ENCODE measurements at regions not wholly inside any gene's neighbourhood (a gene's known extent, or its start where the extent isn't known, plus 50 kb on each side); places are given as distances from the start of the nearest gene placed in this dataset.
"Not testable (repeated sequence)": the region's sequence is repeated elsewhere in the genome, so short reads cannot be mapped to it uniquely, and the experiment has no call there.

DNA sequence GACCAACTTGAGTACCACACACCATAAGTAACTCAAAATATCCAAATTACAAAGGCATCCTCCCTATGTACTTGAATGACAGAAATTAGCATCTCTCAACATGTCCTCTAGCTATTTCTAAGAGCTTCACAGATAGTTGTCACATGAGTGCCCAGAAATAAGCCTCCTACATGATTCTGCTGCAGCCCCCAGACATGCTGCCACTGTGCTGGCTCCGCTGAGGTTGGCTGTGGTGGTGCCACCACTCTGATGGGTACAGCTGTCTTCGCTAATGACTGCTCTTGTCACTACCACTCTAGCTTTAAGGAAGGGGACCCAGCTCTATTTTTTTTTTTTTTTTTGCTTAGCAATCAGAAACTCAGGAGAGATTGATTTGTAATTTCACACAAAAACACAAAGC, 256.0 kb downstream of the GRXCR1 start:
- 88 to 90% methylated on average over 2 of the region's 2 CpGs for WGBS, 2 donors
- Histone ChIP-seq H3K36me3 (no peaks in the 10 kb centered on the region), H3K4me1 (no peaks in the 10 kb centered on the region), H3K4me3 (no peak overlapping the region), H3K27ac (no peak overlapping the region), H3K9me3 (no peaks in the 10 kb centered on the region), H3K27me3 (no peaks in the 10 kb centered on the region)
- DNase-seq (no peak), ATAC-seq (ENCODE audit: low FRiP score in 2 of 2) (no peak)
- TF ChIP-seq EP300 (IDR thresholded peaks at IDR 0.05), result no peak
- TF ChIP-seq POLR2AphosphoS5 (IDR thresholded peaks at IDR 0.05), result no peak
- TF ChIP-seq CTCF (IDR thresholded peaks at IDR 0.05), result no peak
- TF ChIP-seq POLR2A (IDR thresholded peaks at IDR 0.05), result no peak

DNA sequence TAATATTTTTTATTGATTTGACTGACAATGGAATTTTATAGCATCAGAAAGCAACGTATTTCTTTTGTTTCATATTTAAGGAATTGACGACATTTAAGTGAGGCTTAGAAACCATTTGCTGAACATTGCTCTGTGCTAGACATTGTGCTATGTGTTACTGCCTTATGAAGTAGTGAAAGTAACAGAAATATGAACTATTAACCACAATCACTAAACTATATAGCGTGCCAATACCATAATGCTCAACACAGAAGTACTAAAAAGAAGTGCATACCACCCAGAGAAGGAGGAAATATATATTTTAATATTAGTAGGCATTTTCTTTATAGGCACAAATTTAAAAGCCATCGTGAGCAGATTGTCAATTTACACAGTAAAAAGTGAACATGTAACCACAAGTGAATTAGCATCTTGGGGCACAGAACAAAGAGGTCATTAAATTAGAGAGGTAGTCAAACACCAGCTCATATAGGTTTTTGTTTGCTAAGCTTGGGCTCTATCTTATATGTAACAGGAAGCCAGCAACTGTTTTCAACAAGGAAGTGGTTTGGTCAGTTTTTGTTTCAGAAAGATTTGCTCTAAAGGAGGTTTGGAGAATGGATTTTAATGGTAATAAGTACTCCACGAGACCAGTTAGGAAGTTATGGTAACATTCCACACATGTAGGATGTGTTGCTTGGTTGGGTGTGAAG, 270.7 kb downstream of the GRXCR1 start:
- H3K36me3 ChIP-seq, result no peaks in the 10 kb centered on the region
- ATAC-seq (ENCODE audit: low FRiP score in 2 of 2) (no peak), DNase-seq (no peak)
- TF ChIP-seq POLR2AphosphoS5 (IDR thresholded peaks at IDR 0.05) (no peak), CTCF (IDR thresholded peaks at IDR 0.05) (no peak), POLR2A (IDR thresholded peaks at IDR 0.05) (no peak), EP300 (IDR thresholded peaks at IDR 0.05) (no peak)
- H3K27me3 ChIP-seq, result no peaks in the 10 kb centered on the region
- H3K27ac ChIP-seq, result no peak overlapping the region
- H3K9me3 ChIP-seq, result no peaks in the 10 kb centered on the region
- 50 to 59% methylated on average over 5 of the region's 5 CpGs for WGBS, 2 donors
- H3K4me1 ChIP-seq, result no peaks in the 10 kb centered on the region
- H3K4me3 ChIP-seq, result no peak overlapping the region

DNA sequence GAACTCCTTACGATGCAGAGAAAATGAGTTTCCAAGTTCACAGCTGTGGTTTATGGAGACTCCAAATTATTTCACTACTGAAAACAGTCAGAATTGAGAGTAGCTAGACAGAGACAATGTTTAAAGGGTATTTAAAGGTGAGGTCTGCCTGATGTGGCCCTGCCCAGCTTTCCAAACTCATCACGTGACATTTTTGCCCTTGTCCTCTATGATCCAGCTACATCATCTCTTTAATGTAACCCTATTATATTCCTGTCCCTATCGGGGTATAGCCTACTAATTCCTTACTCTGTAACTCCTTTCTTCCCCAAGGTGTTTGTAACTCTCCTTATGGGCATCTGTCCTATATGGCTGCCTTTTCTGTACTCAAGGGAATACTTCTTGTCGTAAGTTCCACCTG, 297.2 kb downstream of the GRXCR1 start:
- no peak for DNase-seq
- H3K4me1 ChIP-seq, result no peaks in the 10 kb centered on the region

DNA sequence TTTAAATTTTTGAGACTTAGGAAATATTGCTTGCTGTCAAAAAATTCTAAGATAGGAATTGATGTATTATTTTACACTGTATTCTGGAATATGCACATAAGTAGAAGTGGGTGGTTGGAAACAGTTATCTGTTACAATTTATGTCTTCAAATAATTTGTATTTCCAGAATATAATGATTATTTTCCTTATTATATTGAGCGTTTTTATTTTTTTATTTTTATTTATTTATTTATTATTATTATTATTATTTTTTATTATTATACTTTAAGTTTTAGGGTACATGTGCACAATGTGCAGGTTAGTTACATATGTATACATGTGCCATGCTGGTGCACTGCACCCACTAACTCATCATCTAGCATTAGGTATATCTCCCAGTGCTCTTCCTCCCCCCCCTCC, 320.1 kb downstream of the GRXCR1 start:
- H3K9me3 ChIP-seq; H3K36me3 ChIP-seq; H3K4me3 ChIP-seq; ATAC-seq (ENCODE audit: low FRiP score in 2 of 2); DNase-seq; H3K4me1 ChIP-seq; H3K27ac ChIP-seq; H3K27me3 ChIP-seq: not testable (repeated sequence)
- WGBS, 2 donors, result 82 to 83% methylated on average over 1 of the region's 1 CpG

More for the DNA sequence above, 297.2 kb downstream of the GRXCR1 start:
- no peak for ATAC-seq (ENCODE audit: low FRiP score in 2 of 2)
- Histone ChIP-seq H3K27me3 (no peaks in the 10 kb centered on the region), H3K36me3 (no peaks in the 10 kb centered on the region), H3K9me3 (no peaks in the 10 kb centered on the region), H3K4me3 (no peak overlapping the region), H3K27ac (no peak overlapping the region)
- WGBS, 2 donors, result 80% methylated on average over 4 of the region's 4 CpGs
- no peak for TF ChIP-seq EP300 (IDR thresholded peaks at IDR 0.05)
- TF ChIP-seq POLR2AphosphoS5 (IDR thresholded peaks at IDR 0.05), result no peak
- TF ChIP-seq CTCF (IDR thresholded peaks at IDR 0.05), result no peak
- TF ChIP-seq POLR2A (IDR thresholded peaks at IDR 0.05), result no peak

DNA sequence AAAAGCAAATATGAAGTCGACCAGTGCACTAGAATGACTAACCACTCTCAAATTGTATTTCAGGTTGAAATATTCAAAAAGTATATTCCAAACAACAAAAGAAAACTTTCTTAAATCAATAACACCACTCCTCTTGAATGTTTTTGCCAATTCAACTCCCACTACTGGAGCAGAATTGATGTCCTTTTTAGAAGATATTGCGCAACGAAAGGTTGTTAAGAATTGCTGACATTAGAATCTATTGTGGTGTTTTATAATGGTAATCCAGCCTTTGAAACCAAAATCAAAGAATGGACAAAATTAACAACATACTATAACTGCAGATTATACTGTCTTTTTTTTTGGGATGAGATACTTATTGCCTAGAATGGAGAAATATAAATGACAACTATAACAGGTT, 331.3 kb downstream of the GRXCR1 start:
- WGBS, 2 donors, result 78 to 80% methylated on average over 3 of the region's 3 CpGs
- Histone ChIP-seq H3K4me1 (no peaks in the 10 kb centered on the region), H3K4me3 (no peak overlapping the region), H3K36me3 (no peaks in the 10 kb centered on the region), H3K27me3 (no peaks in the 10 kb centered on the region), H3K9me3 (no peaks in the 10 kb centered on the region), H3K27ac (no peak overlapping the region)
- DNase-seq (no peak), ATAC-seq (ENCODE audit: low FRiP score in 2 of 2) (no peak)
- TF ChIP-seq EP300 (IDR thresholded peaks at IDR 0.05) (no peak), POLR2AphosphoS5 (IDR thresholded peaks at IDR 0.05) (no peak), POLR2A (IDR thresholded peaks at IDR 0.05) (no peak)

- no peaks in the 10 kb centered on the region for H3K9me3 ChIP-seq
- 25 to 28% methylated on average over 2 of the region's 2 CpGs for WGBS, 2 donors
- no peaks in the 10 kb centered on the region for H3K27me3 ChIP-seq
- no peaks in the 10 kb centered on the region for H3K4me1 ChIP-seq
- ATAC-seq (ENCODE audit: low FRiP score in 2 of 2) (no peak), DNase-seq (no peak)
- TF ChIP-seq POLR2AphosphoS5 (IDR thresholded peaks at IDR 0.05) (no peak), POLR2A (IDR thresholded peaks at IDR 0.05) (no peak), CTCF (IDR thresholded peaks at IDR 0.05) (no peak), EP300 (IDR thresholded peaks at IDR 0.05) (no peak)
- H3K27ac ChIP-seq, result no peak overlapping the region
- H3K36me3 ChIP-seq, result no peaks in the 10 kb centered on the region
- H3K4me3 ChIP-seq, result no peak overlapping the region
These were observed 332.0 kb downstream of the GRXCR1 start for GRCh38 chr4:43224559-43224958.
